ENCODE measurements at regions not wholly inside any gene's neighbourhood (a gene's known extent, or its start where the extent isn't known, plus 50 kb on each side); places are given as distances from the start of the nearest gene placed in this dataset.

DNA sequence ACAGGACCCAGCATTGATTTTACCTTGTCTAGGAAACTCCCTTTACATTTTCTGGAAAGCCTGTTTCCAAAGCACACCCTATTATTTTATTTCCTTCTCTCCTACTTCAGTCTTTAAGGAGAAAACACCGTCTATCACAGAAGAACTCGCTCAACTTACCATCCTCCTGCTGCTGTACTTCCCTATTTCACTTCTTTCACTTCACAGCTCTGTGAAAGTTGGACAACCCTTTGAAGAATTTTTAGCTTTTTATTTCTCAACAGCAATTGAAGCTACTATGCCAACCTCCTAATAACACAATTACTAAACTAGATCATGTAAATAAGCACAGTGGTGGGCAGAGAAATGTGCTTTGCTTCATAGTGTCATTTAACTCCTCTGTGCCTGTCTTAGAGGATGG lies 166.5 kb downstream of the TFEC start:
- FAIRE-seq (no peak), DNase-seq (ENCODE audit: low read depth, low spot score) (no peak)
- H3K9me1 ChIP-seq (replicated peaks; ENCODE audit: control insufficient read depth, extremely low read depth, insufficient read depth, low read length): no peaks in the 10 kb centered on the region
- POLR2A ChIA-PET: no interaction called here
- CTCF ChIA-PET: interaction anchor here (1.5 kb wide), 1 partner anchor 11 kb away, joined by 3 read pairs; no protein-coding TSS in a partner anchor
- no peak overlapping the region for H3K4me2 ChIP-seq (ENCODE audit: insufficient read depth, low read length)
- intact Hi-C loops (cut with micrococcal nuclease): no loop called here
- no peak overlapping the region for H3K4me3 ChIP-seq (replicated peaks in 1 of 3; ENCODE audit: insufficient read depth in 1 of 3, low read depth in 1 of 3, low read length in 3 of 3)
- dilution Hi-C loops (cut with MboI; ENCODE audit: extremely low pct_ligation_motif_present, low sequenced_read_pairs): no loop called here
- TF ChIP-seq JUN (IDR thresholded peaks at IDR 0.05; ENCODE audit: borderline replicate concordance, insufficient read depth, insufficient read length, low read depth): no peak
- no peak for TF ChIP-seq EZH2 (IDR thresholded peaks at IDR 0.05; ENCODE audit: borderline replicate concordance, low read depth, low read length, severe bottlenecking)
- TF ChIP-seq GATA2 (IDR thresholded peaks at IDR 0.05; ENCODE audit: insufficient read depth, insufficient read length, low read depth, low read length): no peak
- TF ChIP-seq POLR2A (IDR thresholded peaks at IDR 0.05; ENCODE audit: low read depth, low read length): no peak
- TF ChIP-seq, protein P1, sequence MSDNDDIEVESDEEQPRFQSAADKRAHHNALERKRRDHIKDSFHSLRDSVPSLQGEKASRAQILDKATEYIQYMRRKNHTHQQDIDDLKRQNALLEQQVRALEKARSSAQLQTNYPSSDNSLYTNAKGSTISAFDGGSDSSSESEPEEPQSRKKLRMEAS (IDR thresholded peaks at IDR 0.05; ENCODE audit: insufficient read depth, insufficient read length): no peak
- no peak for TF ChIP-seq FOS (IDR thresholded peaks at IDR 0.05; ENCODE audit: borderline replicate concordance, insufficient read depth, low read length)
- TF ChIP-seq MYC (IDR thresholded peaks at IDR 0.05; ENCODE audit: low read depth, low read length): no peak
- TF ChIP-seq POLR2AphosphoS5 (IDR thresholded peaks at IDR 0.05; ENCODE audit: insufficient read depth, low read depth, low read length): no peak
- TF ChIP-seq, protein P2, sequence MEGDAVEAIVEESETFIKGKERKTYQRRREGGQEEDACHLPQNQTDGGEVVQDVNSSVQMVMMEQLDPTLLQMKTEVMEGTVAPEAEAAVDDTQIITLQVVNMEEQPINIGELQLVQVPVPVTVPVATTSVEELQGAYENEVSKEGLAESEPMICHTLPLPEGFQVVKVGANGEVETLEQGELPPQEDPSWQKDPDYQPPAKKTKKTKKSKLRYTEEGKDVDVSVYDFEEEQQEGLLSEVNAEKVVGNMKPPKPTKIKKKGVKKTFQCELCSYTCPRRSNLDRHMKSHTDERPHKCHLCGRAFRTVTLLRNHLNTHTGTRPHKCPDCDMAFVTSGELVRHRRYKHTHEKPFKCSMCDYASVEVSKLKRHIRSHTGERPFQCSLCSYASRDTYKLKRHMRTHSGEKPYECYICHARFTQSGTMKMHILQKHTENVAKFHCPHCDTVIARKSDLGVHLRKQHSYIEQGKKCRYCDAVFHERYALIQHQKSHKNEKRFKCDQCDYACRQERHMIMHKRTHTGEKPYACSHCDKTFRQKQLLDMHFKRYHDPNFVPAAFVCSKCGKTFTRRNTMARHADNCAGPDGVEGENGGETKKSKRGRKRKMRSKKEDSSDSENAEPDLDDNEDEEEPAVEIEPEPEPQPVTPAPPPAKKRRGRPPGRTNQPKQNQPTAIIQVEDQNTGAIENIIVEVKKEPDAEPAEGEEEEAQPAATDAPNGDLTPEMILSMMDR (IDR thresholded peaks at IDR 0.05; ENCODE audit: extremely low read depth in 1 of 2, insufficient read depth in 1 of 2, low read depth in 1 of 2, low read length in 2 of 2): no peak
- H3K9ac ChIP-seq (replicated peaks; ENCODE audit: extremely low read depth, insufficient read depth, low read length): no peak overlapping the region
- no peaks in the 10 kb centered on the region for H3K79me2 ChIP-seq (ENCODE audit: control insufficient read depth, insufficient read depth, low read length)
- no peak overlapping the region for H2AFZ ChIP-seq (ENCODE audit: low read depth, low read length)
- H3K9me3 ChIP-seq (replicated peaks; ENCODE audit: control insufficient read depth, insufficient read depth, low read length): no peaks in the 10 kb centered on the region
- H3K36me3 ChIP-seq (ENCODE audit: control insufficient read depth in 2 of 2, extremely low read depth in 1 of 2, insufficient read depth in 2 of 2, low read length in 2 of 2): no peaks in the 10 kb centered on the region
- H4K20me1 ChIP-seq (replicated peaks; ENCODE audit: control insufficient read depth, extremely low read depth, insufficient read depth, low read length): no peaks in the 10 kb centered on the region
- H3K4me1 ChIP-seq (ENCODE audit: control insufficient read depth, extremely low read depth, insufficient read depth, low read length): no peaks in the 10 kb centered on the region
- H3K27me3 ChIP-seq (ENCODE audit: control insufficient read depth in 2 of 2, insufficient read depth in 2 of 2, low read length in 2 of 2): peaks cover 0 to 2% of the 10 kb centered on the region in 2 experiments
- BruUV-seq (replicated peaks): no TSS peak
- H3K27ac ChIP-seq (ENCODE audit: insufficient read depth, low read depth, low read length): no peak overlapping the region

Data from endothelial cell of umbilical vein (primary cell).